Suprapubic skin (tissue), 3 donors: ENCODE measurements at regions not wholly inside any gene's neighbourhood (a gene's known extent, or its start where the extent isn't known, plus 50 kb on each side); places are given as distances from the start of the nearest gene placed in this dataset.

Experiments used
- EP300 ChIP-seq: sonication (generic); formaldehyde crosslinking; IDR thresholded peaks from one replicate; pipeline ENCODE4 v1.6.1; 2017; ENCODE audit warnings: antibody characterized with exemption
- POLR2A ChIP-seq, 2 donors: fragments of 450-650 bp; IDR thresholded peaks; one replicate each; pipeline ENCODE4 v1.6.1; 2017; ENCODE audit warnings: antibody characterized with exemption in 2 of 2, mild to moderate bottlenecking in 2 of 2, moderate library complexity in 2 of 2
- TF ChIP-seq, protein P1 (sequence below), 2 donors: fragments of 200-600 bp in 1 of 2; fragments of 450-650 bp in 1 of 2; sonication (generic) in 1 of 2; IDR thresholded peaks; one replicate each; pipeline ENCODE4 v1.5.1; 2016 to 2019; ENCODE audit warnings: antibody characterized with exemption in 2 of 2, mild to moderate bottlenecking in 1 of 2, moderate library complexity in 1 of 2

DNA sequence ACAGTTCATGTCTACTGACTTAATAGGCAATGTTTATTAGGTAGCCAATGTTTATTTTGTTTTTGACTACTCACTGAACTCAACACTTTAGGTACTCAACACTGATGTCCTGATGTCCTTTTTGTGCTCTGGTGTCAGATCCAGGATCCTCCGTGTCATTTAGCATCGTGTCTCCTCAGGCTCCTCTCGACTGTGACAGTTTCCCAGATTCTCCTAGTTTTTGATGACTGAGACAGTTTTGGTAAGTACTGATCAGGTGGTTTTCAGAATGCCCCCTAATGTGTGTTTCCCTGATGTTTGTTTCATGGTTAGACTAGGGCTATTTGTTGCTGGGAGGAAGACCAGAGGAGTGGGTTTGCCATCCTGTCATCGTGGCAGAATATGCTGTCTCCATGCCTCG, 719.7 kb upstream of the SOX11 start:
- TF ChIP-seq, protein P1, sequence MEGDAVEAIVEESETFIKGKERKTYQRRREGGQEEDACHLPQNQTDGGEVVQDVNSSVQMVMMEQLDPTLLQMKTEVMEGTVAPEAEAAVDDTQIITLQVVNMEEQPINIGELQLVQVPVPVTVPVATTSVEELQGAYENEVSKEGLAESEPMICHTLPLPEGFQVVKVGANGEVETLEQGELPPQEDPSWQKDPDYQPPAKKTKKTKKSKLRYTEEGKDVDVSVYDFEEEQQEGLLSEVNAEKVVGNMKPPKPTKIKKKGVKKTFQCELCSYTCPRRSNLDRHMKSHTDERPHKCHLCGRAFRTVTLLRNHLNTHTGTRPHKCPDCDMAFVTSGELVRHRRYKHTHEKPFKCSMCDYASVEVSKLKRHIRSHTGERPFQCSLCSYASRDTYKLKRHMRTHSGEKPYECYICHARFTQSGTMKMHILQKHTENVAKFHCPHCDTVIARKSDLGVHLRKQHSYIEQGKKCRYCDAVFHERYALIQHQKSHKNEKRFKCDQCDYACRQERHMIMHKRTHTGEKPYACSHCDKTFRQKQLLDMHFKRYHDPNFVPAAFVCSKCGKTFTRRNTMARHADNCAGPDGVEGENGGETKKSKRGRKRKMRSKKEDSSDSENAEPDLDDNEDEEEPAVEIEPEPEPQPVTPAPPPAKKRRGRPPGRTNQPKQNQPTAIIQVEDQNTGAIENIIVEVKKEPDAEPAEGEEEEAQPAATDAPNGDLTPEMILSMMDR (IDR thresholded peaks at IDR 0.05) = no peak
- TF ChIP-seq POLR2A (IDR thresholded peaks at IDR 0.05) = no peak
- no peak for TF ChIP-seq EP300
